H1 (cell line): ENCODE measurements at regions not wholly inside any gene's neighbourhood (a gene's known extent, or its start where the extent isn't known, plus 50 kb on each side); places are given as distances from the start of the nearest gene placed in this dataset.

Experiments used
- CTCF ChIA-PET: fragments of 300-600 bp; sonication (Branson Sonifier 250); formaldehyde crosslinking; loops from one replicate; lab custom pipeline; 2021; ENCODE audit not compliant: partially characterized antibody; lab: Charles Lee
- POLR2A ChIA-PET: fragments of 300-600 bp; sonication (Branson Sonifier 250); formaldehyde crosslinking; loops from one replicate; lab custom pipeline; 2021; ENCODE audit warnings: inconsistent platforms; ENCODE audit not compliant: partially characterized antibody; lab: Charles Lee
- DNase-seq, 2 experiments: peaks; one replicate each; pipeline versions ENCODE4 v3.0.0 to v3.0.0-alpha.2; 2010 to 2022; ENCODE audit warnings: low spot score in 2 of 2, low read depth in 1 of 2, mixed read lengths in 1 of 2
- FAIRE-seq: peaks from 2 replicates; lab custom pipeline; 2011; peaks lifted over from hg19 to GRCh38; lab: Jason Lieb, UNC
- H2AFZ ChIP-seq: 2 replicates; pipeline ENCODE4 v1.8.1; 2012; ENCODE audit warnings: low read length, inconsistent platforms
- H2AK5ac ChIP-seq: 2 replicates; pipeline ENCODE4 v1.6.1; 2013; ENCODE audit warnings: low read depth, low read length
- H2BK120ac ChIP-seq: replicated peaks from 2 replicates; pipeline ENCODE3; 2013; ENCODE audit warnings: low read depth, low read length, inconsistent platforms
- H2BK12ac ChIP-seq: 2 replicates; pipeline ENCODE4 v1.6.1; 2013; ENCODE audit warnings: low read depth, low read length
- H2BK15ac ChIP-seq: 2 replicates; pipeline ENCODE4 v1.6.1; 2013; ENCODE audit warnings: low read length
- H2BK20ac ChIP-seq: 2 replicates; pipeline ENCODE4 v1.6.1; 2013; ENCODE audit warnings: low read length
- H2BK5ac ChIP-seq: 2 replicates; pipeline ENCODE4 v1.6.1; 2013; ENCODE audit warnings: low read depth, low read length
- H3K14ac ChIP-seq: 2 replicates; pipeline ENCODE4 v1.6.1; 2013; ENCODE audit warnings: inconsistent platforms; ENCODE audit not compliant: insufficient read length
- H3K18ac ChIP-seq: 2 replicates; pipeline ENCODE4 v1.6.1; 2013; ENCODE audit warnings: low read length; ENCODE audit errors: extremely low read depth
- H3K23ac ChIP-seq: 2 replicates; pipeline ENCODE4 v1.6.1; 2013; ENCODE audit warnings: inconsistent platforms; ENCODE audit not compliant: insufficient read length
- H3K23me2 ChIP-seq: 2 replicates; pipeline ENCODE4 v1.6.1; 2013; ENCODE audit warnings: low read depth, low read length
- H3K27ac ChIP-seq: 2 replicates; pipeline ENCODE4 v1.6.1; 2011; ENCODE audit warnings: low read depth, low read length, inconsistent platforms
- H3K27me3 ChIP-seq, 4 experiments: replicated peaks in 1 of 4; 1 replicate in 1 of 4; 2 replicates in 3 of 4; pipeline versions ENCODE4 v1.6.1 to v1.8.1; 2011 to 2013; ENCODE audit warnings: low read length in 3 of 4, mild to moderate bottlenecking in 3 of 4, inconsistent platforms in 2 of 4, mixed read lengths in 2 of 4, moderate library complexity in 1 of 4; ENCODE audit not compliant: control insufficient read depth in 3 of 4, insufficient read depth in 3 of 4; ENCODE audit errors: extremely low read depth in 1 of 4
- H3K36me3 ChIP-seq, 4 experiments: 2 replicates each; pipeline versions ENCODE4 v1.6.1 to v1.8.1; 2011 to 2013; ENCODE audit warnings: mild to moderate bottlenecking in 4 of 4, low read length in 3 of 4, moderate library complexity in 2 of 4, control low read depth in 1 of 4, inconsistent platforms in 1 of 4; ENCODE audit not compliant: insufficient read depth in 4 of 4, control insufficient read depth in 2 of 4
- H3K4ac ChIP-seq: replicated peaks from 2 replicates; pipeline ENCODE3; 2013; ENCODE audit warnings: low read length, low read depth, mixed read lengths, inconsistent platforms; ENCODE audit not compliant: insufficient read length
- H3K4me1 ChIP-seq, 4 experiments: replicated peaks in 1 of 4; 1 replicate in 1 of 4; 2 replicates in 3 of 4; pipeline versions ENCODE4 v1.6.1 to v1.8.1; 2011 to 2013; ENCODE audit warnings: low read length in 3 of 4, inconsistent platforms in 2 of 4, mixed read lengths in 1 of 4; ENCODE audit not compliant: insufficient read depth in 4 of 4, control insufficient read depth in 3 of 4
- H3K4me2 ChIP-seq, 2 experiments: 2 replicates each; pipeline versions ENCODE4 v1.6.1 to v1.8.1; 2011 to 2013; ENCODE audit warnings: low read depth in 2 of 2, low read length in 2 of 2, control low read depth in 1 of 2, inconsistent platforms in 1 of 2, mild to moderate bottlenecking in 1 of 2; ENCODE audit not compliant: insufficient read depth in 1 of 2
- H3K4me3 ChIP-seq, 4 experiments: fragments of 200-600, 300-600 bp in 1 of 4; sonication (generic), shearing (Covaris generic), sonication (Bioruptor Twin) in 1 of 4; 2 replicates each; pipeline versions ENCODE4 v1.5.1 to v1.8.1; 2011 to 2016; ENCODE audit warnings: low read length in 4 of 4, low read depth in 3 of 4, control low read depth in 2 of 4, inconsistent platforms in 2 of 4, mild to moderate bottlenecking in 2 of 4, mixed read lengths in 1 of 4, moderate library complexity in 1 of 4; ENCODE audit not compliant: insufficient read depth in 2 of 4; ENCODE audit errors: extremely low read depth in 1 of 4
- H3K56ac ChIP-seq: replicated peaks from 2 replicates; pipeline ENCODE3; 2013; ENCODE audit warnings: low read depth, mild to moderate bottlenecking, mixed read lengths, low read length, inconsistent platforms; ENCODE audit not compliant: insufficient read length
- H3K79me1 ChIP-seq: 2 replicates; pipeline ENCODE4 v1.6.1; 2013; ENCODE audit warnings: low read depth, low read length, control low read depth
- H3K79me2 ChIP-seq, 2 experiments: 2 replicates each; pipeline versions ENCODE4 v1.6.1 to v1.8.1; 2012 to 2013; ENCODE audit warnings: low read length in 2 of 2, mild to moderate bottlenecking in 2 of 2, inconsistent platforms in 1 of 2; ENCODE audit not compliant: insufficient read depth in 2 of 2, control insufficient read depth in 1 of 2
- H3K9ac ChIP-seq, 4 experiments: replicated peaks in 1 of 4; 1 replicate in 1 of 4; 2 replicates in 3 of 4; pipeline versions ENCODE4 v1.6.1 to v1.8.1; 2011 to 2013; ENCODE audit warnings: low read depth in 3 of 4, low read length in 3 of 4, control low read depth in 2 of 4, mild to moderate bottlenecking in 2 of 4, moderate library complexity in 2 of 4, inconsistent platforms in 1 of 4; ENCODE audit errors: extremely low read depth in 1 of 4
- H3K9me3 ChIP-seq, 2 experiments: 2 replicates each; pipeline versions ENCODE4 v1.6.1 to v1.8.1; 2012 to 2013; ENCODE audit warnings: mild to moderate bottlenecking in 2 of 2, moderate library complexity in 2 of 2, control low read depth in 1 of 2, inconsistent platforms in 1 of 2, low read depth in 1 of 2, low read length in 1 of 2, mixed read lengths in 1 of 2; ENCODE audit not compliant: insufficient read depth in 2 of 2
- H4K20me1 ChIP-seq, 2 experiments: replicated peaks in 1 of 2; 2 replicates each; pipeline versions ENCODE3 to v1.8.1; 2011 to 2013; ENCODE audit warnings: inconsistent platforms in 2 of 2, low read length in 2 of 2, mild to moderate bottlenecking in 1 of 2; ENCODE audit not compliant: insufficient read depth in 2 of 2, control insufficient read depth in 1 of 2
- H4K5ac ChIP-seq: 2 replicates; pipeline ENCODE4 v1.6.1; 2013; ENCODE audit warnings: low read length, low read depth, mixed read lengths, inconsistent platforms; ENCODE audit not compliant: insufficient read length
- H4K8ac ChIP-seq: 2 replicates; pipeline ENCODE4 v1.8.0; 2013; ENCODE audit warnings: mild to moderate bottlenecking, moderate library complexity, low read length, inconsistent platforms; ENCODE audit not compliant: insufficient read depth; ENCODE audit errors: extremely low read depth
- H4K91ac ChIP-seq: replicated peaks from 2 replicates; pipeline ENCODE3; 2013; ENCODE audit warnings: low read length, mixed read lengths, inconsistent platforms; ENCODE audit not compliant: insufficient read length
- BACH1 ChIP-seq: IDR thresholded peaks from 2 replicates; pipeline ENCODE4 v1.6.1; 2012; ENCODE audit warnings: low read length, improper control_type of control experiment
- CBX5 ChIP-seq: fragments of 300-800, 300-1000 bp; sonication (generic); IDR thresholded peaks from 2 replicates; pipeline ENCODE4 v1.7.1; 2016; ENCODE audit warnings: antibody characterized with exemption, low read length, low read depth
- CBX8 ChIP-seq: fragments of 300-800, 300-1000 bp; sonication (generic); IDR thresholded peaks from 2 replicates; pipeline ENCODE4 v1.7.1; 2016; ENCODE audit warnings: low read depth, low read length, borderline replicate concordance
- CEBPB ChIP-seq: IDR thresholded peaks from 2 replicates; pipeline ENCODE4 v1.6.1; 2012; ENCODE audit warnings: low read depth, low read length
- EGR1 ChIP-seq: IDR thresholded peaks from 2 replicates; pipeline ENCODE4 v1.6.1; 2011; ENCODE audit warnings: low read depth, low read length, borderline replicate concordance
- HDAC2 ChIP-seq, 2 experiments: fragments of 300-600 bp in 1 of 2; sonication (generic) in 1 of 2; IDR thresholded peaks; 2 replicates each; pipeline ENCODE4 v1.6.1; 2011 to 2012; ENCODE audit warnings: low read depth in 2 of 2, low read length in 2 of 2, mild to moderate bottlenecking in 2 of 2, moderate library complexity in 2 of 2, borderline replicate concordance in 1 of 2, inconsistent platforms in 1 of 2
- JUND ChIP-seq: IDR thresholded peaks from 2 replicates; pipeline ENCODE4 v1.6.1; 2011; ENCODE audit warnings: mild to moderate bottlenecking, improper control_type of control experiment, low read length
- NRF1 ChIP-seq: IDR thresholded peaks from 2 replicates; pipeline ENCODE4 v1.6.1; 2011; ENCODE audit warnings: mild to moderate bottlenecking, low read depth, low read length, improper control_type of control experiment
- POLR2AphosphoS5 ChIP-seq: IDR thresholded peaks from 2 replicates; pipeline ENCODE4 v1.6.1; 2011; ENCODE audit warnings: low read depth, low read length
- RXRA ChIP-seq: IDR thresholded peaks from 2 replicates; pipeline ENCODE4 v1.6.1; 2011; ENCODE audit warnings: low read depth, mild to moderate bottlenecking, low read length, moderate library complexity; ENCODE audit not compliant: insufficient read depth
- SIRT6 ChIP-seq: IDR thresholded peaks from one replicate; pipeline ENCODE4 v1.7.1; 2012; ENCODE audit warnings: low read length, inconsistent platforms
- SP1 ChIP-seq: IDR thresholded peaks from 2 replicates; pipeline ENCODE4 v1.6.1; 2011; ENCODE audit warnings: low read depth, low read length
- SUZ12 ChIP-seq: fragments of 200-600 bp; sonication (generic); IDR thresholded peaks from 2 replicates; pipeline ENCODE4 v1.6.1; 2012; ENCODE audit warnings: mild to moderate bottlenecking, inconsistent platforms, low read length, moderate library complexity, mixed read lengths
- TAF1 ChIP-seq: IDR thresholded peaks from 2 replicates; pipeline ENCODE4 v1.6.1; 2011; ENCODE audit warnings: mild to moderate bottlenecking, low read depth, low read length
- WGBS, 2 experiments: shearing (Covaris generic) in 1 of 2; methylation state at CpG; one replicate each; pipeline versions ENCODE4 v1.1.6 to v1.1.7; 2013 to 2015; ENCODE audit warnings: low lambda C conversion rate in 2 of 2, mixed read lengths in 2 of 2, inconsistent platforms in 1 of 2, low coverage in 1 of 2, missing lambda C conversion rate in 1 of 2; ENCODE audit not compliant: insufficient replicate concordance in 2 of 2, insufficient coverage in 1 of 2, insufficient read length in 1 of 2; ENCODE audit errors: extremely low coverage in 1 of 2, missing lambda C conversion rate in 1 of 2; 5-methylcytosine and 5-hydroxymethylcytosine counted together
- TF ChIP-seq, protein P1 (sequence below): IDR thresholded peaks from 2 replicates; pipeline ENCODE4 v1.6.1; 2012; ENCODE audit warnings: inconsistent platforms

DNA sequence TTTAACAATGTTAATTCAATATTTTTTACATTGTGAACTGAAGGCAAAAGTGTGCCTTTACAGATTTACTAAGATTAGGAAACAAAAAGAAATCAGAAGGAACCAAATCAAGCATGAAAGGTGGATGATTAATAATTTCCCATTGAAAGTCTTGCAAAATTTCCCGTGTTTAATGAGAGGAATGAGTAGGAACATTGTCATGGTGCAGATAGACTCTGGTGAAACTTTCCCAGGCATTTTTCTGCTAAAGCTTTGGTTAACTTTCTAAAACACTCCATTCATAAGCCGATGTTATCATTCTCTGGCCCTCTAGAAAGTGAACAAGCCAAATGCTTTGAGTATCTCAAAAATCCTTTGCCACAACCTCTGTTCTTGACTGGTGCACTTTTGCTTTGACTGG, 1522.8 kb upstream of the PABPC4L start:
- ChIA-PET CTCF (interaction anchor here (0.5 kb wide), 1 partner anchor 339 kb away, joined by 3 read pairs; no protein-coding TSS in a partner anchor), POLR2A (no interaction called here)
- Histone ChIP-seq H3K14ac (no peak overlapping the region), H3K4me2 (no peak overlapping the region), H4K91ac (no peak overlapping the region), H3K36me3 (no peaks in the 10 kb centered on the region), H3K56ac (no peak overlapping the region), H2BK120ac (no peak overlapping the region), H3K4me1 (no peaks in the 10 kb centered on the region), H3K4ac (no peak overlapping the region), H4K5ac (no peak overlapping the region), H3K79me1 (no peaks in the 10 kb centered on the region), H3K23ac (no peak overlapping the region), H4K20me1 (no peaks in the 10 kb centered on the region), H2AK5ac (no peak overlapping the region), H3K9me3 (no peaks in the 10 kb centered on the region), H4K8ac (no peak overlapping the region), H3K27me3 (no peaks in the 10 kb centered on the region), H2BK15ac (no peak overlapping the region), H2BK12ac (no peak overlapping the region), H3K27ac (no peak overlapping the region), H3K9ac (no peak overlapping the region), H3K79me2 (no peaks in the 10 kb centered on the region), H3K23me2 (no peaks in the 10 kb centered on the region), H3K4me3 (no peak overlapping the region), H2BK20ac (no peak overlapping the region), H2BK5ac (no peak overlapping the region), H3K18ac (no peak overlapping the region), H2AFZ (no peak overlapping the region)
- no peak for DNase-seq
- no peak for FAIRE-seq
- 92% methylated on average over 2 of the region's 2 CpGs; no CpG with 5 or more reads in 1 of the 2 experiments for WGBS, 2 experiments
- no peak for TF ChIP-seq EGR1
- TF ChIP-seq CBX8 = no peak
- TF ChIP-seq BACH1 = no peak
- TF ChIP-seq SUZ12 = no peak
- no peak for TF ChIP-seq CEBPB
- no peak for TF ChIP-seq JUND
- TF ChIP-seq RXRA = no peak
- TF ChIP-seq SP1 = no peak
- TF ChIP-seq POLR2AphosphoS5 = no peak
- TF ChIP-seq TAF1 = no peak
- no peak for TF ChIP-seq SIRT6
- TF ChIP-seq HDAC2 (IDR thresholded peaks at IDR 0.05; ENCODE audit: borderline replicate concordance in 1 of 2, low read depth in 2 of 2, low read length in 2 of 2) = no peak
- no peak for TF ChIP-seq CBX5
- TF ChIP-seq, protein P1, sequence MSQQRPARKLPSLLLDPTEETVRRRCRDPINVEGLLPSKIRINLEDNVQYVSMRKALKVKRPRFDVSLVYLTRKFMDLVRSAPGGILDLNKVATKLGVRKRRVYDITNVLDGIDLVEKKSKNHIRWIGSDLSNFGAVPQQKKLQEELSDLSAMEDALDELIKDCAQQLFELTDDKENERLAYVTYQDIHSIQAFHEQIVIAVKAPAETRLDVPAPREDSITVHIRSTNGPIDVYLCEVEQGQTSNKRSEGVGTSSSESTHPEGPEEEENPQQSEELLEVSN = no peak
- no peak for TF ChIP-seq NRF1
